DOHH2 (cell line): ENCODE measurements at regions not wholly inside any gene's neighbourhood (a gene's known extent, or its start where the extent isn't known, plus 50 kb on each side); places are given as distances from the start of the nearest gene placed in this dataset.

Experiments used
- CTCF ChIP-seq: fragments of 200-600 bp; sonication (generic); IDR thresholded peaks from one replicate; pipeline ENCODE4 v1.5.1; 2014; ENCODE audit warnings: antibody characterized with exemption, mild to moderate bottlenecking, low read depth, low read length; ENCODE audit not compliant: poor library complexity, severe bottlenecking
- EZH2phosphoT487 ChIP-seq: fragments of 200-600 bp; sonication (generic); IDR thresholded peaks from 2 replicates; pipeline ENCODE4 v1.6.1; 2017; ENCODE audit warnings: borderline replicate concordance, mild to moderate bottlenecking, antibody characterized with exemption, low read length, moderate library complexity, mixed read lengths

- TF ChIP-seq CTCF (no peak), EZH2phosphoT487 (no peak)
These were observed 87.6 kb upstream of the WLS start for GRCh38 chr1:68319907-68320306.
